ENCODE measurements at regions not wholly inside any gene's neighbourhood (a gene's known extent, or its start where the extent isn't known, plus 50 kb on each side); places are given as distances from the start of the nearest gene placed in this dataset.

GRCh38 chr20:24834310-24834709, 114.8 kb upstream of the CST7 start:
- Mint-ChIP-seq H3K27me3 (ENCODE audit: unreplicated experiment) (peaks cover 2% of the 10 kb centered on the region), H3K36me3 (ENCODE audit: unreplicated experiment) (no peaks in the 10 kb centered on the region), H3K27ac (ENCODE audit: unreplicated experiment) (no peak overlapping the region), H3K4me3 (ENCODE audit: unreplicated experiment) (no peak overlapping the region), H3K9me3 (ENCODE audit: unreplicated experiment) (no peaks in the 10 kb centered on the region), H3K4me1 (ENCODE audit: low read depth, unreplicated experiment) (no peaks in the 10 kb centered on the region)
- no peak for TF ChIP-seq CTCF (IDR thresholded peaks at IDR 0.05; ENCODE audit: partially characterized antibody, unreplicated experiment)
- DNase-seq, result no peak

DNA sequence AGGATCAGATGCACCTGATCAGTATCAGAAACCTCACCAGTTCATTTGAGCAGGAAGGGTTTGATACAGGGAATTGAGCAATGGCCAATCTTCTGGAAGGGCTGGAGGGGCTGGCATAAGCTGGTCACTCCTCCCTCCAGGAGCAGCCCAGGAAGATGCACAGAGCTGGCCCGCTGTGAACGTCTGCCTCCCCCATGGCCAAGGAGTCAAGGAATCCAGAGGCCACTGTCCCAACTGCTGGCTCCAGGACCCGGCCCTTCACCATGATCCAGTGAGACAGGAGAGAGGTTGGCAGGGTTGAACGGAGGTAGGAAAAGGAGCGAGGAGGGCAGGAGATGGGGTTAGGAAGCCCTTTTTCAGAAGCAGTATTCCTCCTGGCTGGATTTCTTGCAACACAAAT, 113.9 kb upstream of the CST7 start:
- Mint-ChIP-seq H3K4me3 (ENCODE audit: unreplicated experiment) (no peak overlapping the region), H3K4me1 (ENCODE audit: low read depth, unreplicated experiment) (no peaks in the 10 kb centered on the region), H3K36me3 (ENCODE audit: unreplicated experiment) (no peaks in the 10 kb centered on the region), H3K27me3 (ENCODE audit: unreplicated experiment) (peaks cover 2% of the 10 kb centered on the region), H3K9me3 (ENCODE audit: unreplicated experiment) (no peaks in the 10 kb centered on the region), H3K27ac (ENCODE audit: unreplicated experiment) (no peak overlapping the region)
- DNase-seq, result no peak
- no peak for TF ChIP-seq CTCF (IDR thresholded peaks at IDR 0.05; ENCODE audit: partially characterized antibody, unreplicated experiment)

DNA sequence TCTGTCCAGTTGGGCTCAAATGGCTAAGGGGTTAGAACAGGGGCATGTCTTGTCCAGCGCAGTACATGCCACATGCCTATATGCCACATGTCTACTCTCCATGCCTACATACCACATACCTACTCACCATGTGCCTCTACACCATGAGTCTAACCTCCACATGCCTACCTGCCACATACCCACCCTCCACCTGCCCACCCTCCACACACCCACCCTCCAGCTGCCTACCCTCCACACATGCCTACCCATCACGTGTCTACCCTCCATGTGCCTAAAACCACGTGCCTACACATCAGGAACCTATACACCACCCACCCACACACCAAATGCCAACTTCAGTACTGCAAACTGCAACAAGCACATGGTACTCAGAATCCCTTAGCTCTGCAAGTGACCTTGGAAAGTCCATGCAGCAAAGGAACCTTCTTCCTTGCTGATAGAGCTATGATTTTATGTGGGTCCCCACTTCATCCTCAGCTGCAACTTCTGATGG, 113.0 kb upstream of the CST7 start:
- H3K36me3 Mint-ChIP-seq (ENCODE audit: unreplicated experiment), result no peaks in the 10 kb centered on the region
- TF ChIP-seq CTCF (IDR thresholded peaks at IDR 0.05; ENCODE audit: partially characterized antibody, unreplicated experiment), result no peak
- H3K4me3 Mint-ChIP-seq (ENCODE audit: unreplicated experiment), result no peak overlapping the region
- no peaks in the 10 kb centered on the region for H3K9me3 Mint-ChIP-seq (ENCODE audit: unreplicated experiment)
- H3K27me3 Mint-ChIP-seq (ENCODE audit: unreplicated experiment), result peaks cover 2% of the 10 kb centered on the region
- H3K4me1 Mint-ChIP-seq (ENCODE audit: low read depth, unreplicated experiment), result no peaks in the 10 kb centered on the region
- no peak for DNase-seq
- no peak overlapping the region for H3K27ac Mint-ChIP-seq (ENCODE audit: unreplicated experiment)

DNA sequence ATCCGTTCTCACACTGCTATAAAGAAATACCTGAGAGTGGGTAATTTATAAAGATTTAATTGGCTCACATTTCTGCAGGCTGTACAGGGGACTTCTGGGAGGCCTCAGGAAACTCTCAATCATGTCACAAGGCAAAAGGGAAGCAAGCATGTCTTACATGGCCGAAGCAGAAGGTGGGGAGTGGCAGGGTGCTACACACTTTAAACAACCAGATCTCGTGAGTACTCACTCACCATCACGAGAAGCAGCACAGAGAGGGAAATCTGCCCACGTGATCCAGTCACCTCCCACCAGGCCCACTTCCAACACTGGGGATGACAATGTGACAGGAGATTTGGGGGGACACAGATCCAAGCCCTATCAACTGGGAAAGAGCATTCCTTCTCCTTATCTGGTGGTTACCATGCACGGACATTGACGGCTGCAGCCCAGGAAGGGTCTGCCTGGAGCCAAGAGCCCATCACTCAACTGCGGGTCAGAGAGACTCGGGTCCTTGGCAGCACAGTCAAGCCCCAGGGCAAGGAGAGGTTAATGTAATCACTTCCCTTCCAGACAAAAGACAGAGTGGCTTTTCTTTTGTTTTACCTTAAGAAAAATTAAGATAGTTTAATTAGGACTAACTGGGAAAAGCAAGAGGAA, 112.3 kb upstream of the CST7 start:
- H3K4me3 Mint-ChIP-seq (ENCODE audit: unreplicated experiment), result no peak overlapping the region
- no peaks in the 10 kb centered on the region for H3K4me1 Mint-ChIP-seq (ENCODE audit: low read depth, unreplicated experiment)
- H3K36me3 Mint-ChIP-seq (ENCODE audit: unreplicated experiment), result no peaks in the 10 kb centered on the region
- H3K9me3 Mint-ChIP-seq (ENCODE audit: unreplicated experiment), result no peaks in the 10 kb centered on the region
- no peak for TF ChIP-seq CTCF (IDR thresholded peaks at IDR 0.05; ENCODE audit: partially characterized antibody, unreplicated experiment)
- H3K27me3 Mint-ChIP-seq (ENCODE audit: unreplicated experiment), result peaks cover 2% of the 10 kb centered on the region
- no peak for DNase-seq
- H3K27ac Mint-ChIP-seq (ENCODE audit: unreplicated experiment), result no peak overlapping the region

DNA sequence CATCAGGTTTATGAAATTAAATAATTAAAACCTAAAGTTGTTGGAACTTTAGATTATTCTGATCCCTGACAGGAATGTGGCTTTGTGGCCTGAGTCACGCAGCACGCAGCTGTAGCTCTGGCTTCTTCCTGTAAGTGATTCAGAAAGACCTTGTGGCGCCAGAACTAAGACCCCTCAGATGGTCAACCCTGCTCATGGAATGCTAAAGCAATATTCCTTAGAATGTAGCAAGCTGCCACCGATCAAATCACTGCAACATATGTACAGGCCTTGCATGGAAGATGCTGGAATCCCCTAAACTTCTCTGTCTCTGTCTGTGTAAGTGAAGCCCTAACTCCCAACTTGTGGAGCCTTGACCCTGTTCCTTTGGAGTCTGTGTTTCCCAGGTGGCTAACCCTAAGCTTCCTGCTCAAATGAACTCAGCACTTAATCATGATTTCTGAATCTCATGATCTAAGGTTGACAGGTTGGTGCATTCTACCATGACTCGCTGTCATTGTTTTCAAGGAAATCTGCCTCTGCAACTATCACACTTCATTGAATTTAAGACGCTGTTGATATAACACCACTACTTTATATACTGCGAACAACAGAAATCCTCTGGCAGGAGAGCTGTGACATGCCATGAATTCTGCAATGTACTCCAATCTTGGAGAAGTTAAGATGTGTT, 111.2 kb upstream of the CST7 start:
- Mint-ChIP-seq H3K4me3 (ENCODE audit: unreplicated experiment) (no peak overlapping the region), H3K27ac (ENCODE audit: unreplicated experiment) (no peak overlapping the region), H3K4me1 (ENCODE audit: low read depth, unreplicated experiment) (no peaks in the 10 kb centered on the region), H3K36me3 (ENCODE audit: unreplicated experiment) (no peaks in the 10 kb centered on the region), H3K9me3 (ENCODE audit: unreplicated experiment) (no peaks in the 10 kb centered on the region), H3K27me3 (ENCODE audit: unreplicated experiment) (peaks cover 2% of the 10 kb centered on the region)
- no peak for DNase-seq
- TF ChIP-seq CTCF (IDR thresholded peaks at IDR 0.05; ENCODE audit: partially characterized antibody, unreplicated experiment), result no peak

Measured in glutamatergic neuron (in vitro differentiated cells).